ENCODE measurements at regions not wholly inside any gene's neighbourhood (a gene's known extent, or its start where the extent isn't known, plus 50 kb on each side); places are given as distances from the start of the nearest gene placed in this dataset.

- TF ChIP-seq SIN3A (IDR thresholded peaks at IDR 0.05; ENCODE audit: borderline replicate concordance, insufficient read depth, low read length) = no peak
- no peak for TF ChIP-seq FOXP2 (optimal IDR thresholded peaks at IDR 0.05; ENCODE audit: borderline replicate concordance, extremely low read depth, extremely low read length, insufficient read depth)
- no peak for TF ChIP-seq REST (IDR thresholded peaks at IDR 0.05; ENCODE audit: insufficient read depth in 1 of 2, low read depth in 2 of 2, low read length in 2 of 2)
- no peak for TF ChIP-seq POLR2AphosphoS5 (IDR thresholded peaks at IDR 0.05; ENCODE audit: low read depth, low read length)
- no peak for TF ChIP-seq TAF1 (IDR thresholded peaks at IDR 0.05; ENCODE audit: borderline replicate concordance, insufficient read depth, low read length)
Observed at GRCh38 chr5:38737976-38738375, 107.8 kb upstream of the OSMR start.

GRCh38 chr5:38739011-38739704 lies 106.7 kb upstream of the OSMR start:
- TF ChIP-seq REST (IDR thresholded peaks at IDR 0.05; ENCODE audit: insufficient read depth in 1 of 2, low read depth in 2 of 2, low read length in 2 of 2) (no peak), FOXP2 (optimal IDR thresholded peaks at IDR 0.05; ENCODE audit: borderline replicate concordance, extremely low read depth, extremely low read length, insufficient read depth) (no peak), POLR2AphosphoS5 (IDR thresholded peaks at IDR 0.05; ENCODE audit: low read depth, low read length) (no peak), SIN3A (IDR thresholded peaks at IDR 0.05; ENCODE audit: borderline replicate concordance, insufficient read depth, low read length) (no peak), TAF1 (IDR thresholded peaks at IDR 0.05; ENCODE audit: borderline replicate concordance, insufficient read depth, low read length) (no peak)

GRCh38 chr5:38739705-38740045 lies 106.1 kb upstream of the OSMR start:
- no peak for TF ChIP-seq TAF1 (IDR thresholded peaks at IDR 0.05; ENCODE audit: borderline replicate concordance, insufficient read depth, low read length)
- no peak for TF ChIP-seq SIN3A (IDR thresholded peaks at IDR 0.05; ENCODE audit: borderline replicate concordance, insufficient read depth, low read length)
- TF ChIP-seq POLR2AphosphoS5 (IDR thresholded peaks at IDR 0.05; ENCODE audit: low read depth, low read length) = no peak
- no peak for TF ChIP-seq FOXP2 (optimal IDR thresholded peaks at IDR 0.05; ENCODE audit: borderline replicate concordance, extremely low read depth, extremely low read length, insufficient read depth)
- no peak for TF ChIP-seq REST (IDR thresholded peaks at IDR 0.05; ENCODE audit: insufficient read depth in 1 of 2, low read depth in 2 of 2, low read length in 2 of 2)

- TF ChIP-seq REST (IDR thresholded peaks at IDR 0.05; ENCODE audit: insufficient read depth in 1 of 2, low read depth in 2 of 2, low read length in 2 of 2) (no peak), SIN3A (IDR thresholded peaks at IDR 0.05; ENCODE audit: borderline replicate concordance, insufficient read depth, low read length) (no peak)
Observed at GRCh38 chr5:38742821-38743220, 103.0 kb upstream of the OSMR start.

- TF ChIP-seq REST (IDR thresholded peaks at IDR 0.05; ENCODE audit: insufficient read depth in 1 of 2, low read depth in 2 of 2, low read length in 2 of 2) (no peak), POLR2AphosphoS5 (IDR thresholded peaks at IDR 0.05; ENCODE audit: low read depth, low read length) (no peak), FOXP2 (optimal IDR thresholded peaks at IDR 0.05; ENCODE audit: borderline replicate concordance, extremely low read depth, extremely low read length, insufficient read depth) (no peak), TAF1 (IDR thresholded peaks at IDR 0.05; ENCODE audit: borderline replicate concordance, insufficient read depth, low read length) (no peak), SIN3A (IDR thresholded peaks at IDR 0.05; ENCODE audit: borderline replicate concordance, insufficient read depth, low read length) (no peak)
Observed at GRCh38 chr5:38743562-38743961, 102.2 kb upstream of the OSMR start.

All from PFSK-1 (cell line).